ENCODE measurements at regions not wholly inside any gene's neighbourhood (a gene's known extent, or its start where the extent isn't known, plus 50 kb on each side); places are given as distances from the start of the nearest gene placed in this dataset.
"Not testable (repeated sequence)": the region's sequence is repeated elsewhere in the genome, so short reads cannot be mapped to it uniquely, and the experiment has no call there.

- H3K4me1 Mint-ChIP-seq = no peaks in the 10 kb centered on the region
- ChIA-PET POLR2A (no interaction called here), CTCF (no interaction called here)
- no peaks in the 10 kb centered on the region for H3K36me3 ChIP-seq (ENCODE audit: control insufficient read depth in 2 of 2, extremely low read depth in 1 of 2, insufficient read depth in 1 of 2, low read length in 1 of 2)
- ATAC-seq (replicated peaks in 1 of 4) (no peak), DNase-seq (no peak)
- H3K27ac ChIP-seq (ENCODE audit: low read length) = no peak overlapping the region
- no peaks in the 10 kb centered on the region for H3K9me3 ChIP-seq
- H3K27me3 ChIP-seq (replicated peaks in 1 of 2; ENCODE audit: control insufficient read depth in 2 of 2, extremely low read depth in 1 of 2, insufficient read depth in 2 of 2, low read length in 1 of 2) = no peaks in the 10 kb centered on the region
- H3K36me3 Mint-ChIP-seq = no peaks in the 10 kb centered on the region
- H3K4me1 ChIP-seq (ENCODE audit: control insufficient read depth in 1 of 2, extremely low read depth in 1 of 2, insufficient read depth in 2 of 2, low read length in 2 of 2) = no peaks in the 10 kb centered on the region
- no peak overlapping the region for H3K27ac Mint-ChIP-seq
- no peak overlapping the region for H3K4me3 ChIP-seq (ENCODE audit: control insufficient read depth in 1 of 2, extremely low read depth in 1 of 2, low read length in 1 of 2)
- WGBS (ENCODE audit: insufficient coverage) = no CpG with 5 or more reads among the region's 1 CpG
- H3K27me3 Mint-ChIP-seq = no peaks in the 10 kb centered on the region
- peaks cover 0 to 4% (median 0%) of the 10 kb centered on the region in 3 donors for H3K9me3 Mint-ChIP-seq
- H3K4me3 Mint-ChIP-seq = no peak overlapping the region
These were observed 1774.7 kb upstream of the ACO1 start for GRCh38 chr9:30609713-30610112.

DNA sequence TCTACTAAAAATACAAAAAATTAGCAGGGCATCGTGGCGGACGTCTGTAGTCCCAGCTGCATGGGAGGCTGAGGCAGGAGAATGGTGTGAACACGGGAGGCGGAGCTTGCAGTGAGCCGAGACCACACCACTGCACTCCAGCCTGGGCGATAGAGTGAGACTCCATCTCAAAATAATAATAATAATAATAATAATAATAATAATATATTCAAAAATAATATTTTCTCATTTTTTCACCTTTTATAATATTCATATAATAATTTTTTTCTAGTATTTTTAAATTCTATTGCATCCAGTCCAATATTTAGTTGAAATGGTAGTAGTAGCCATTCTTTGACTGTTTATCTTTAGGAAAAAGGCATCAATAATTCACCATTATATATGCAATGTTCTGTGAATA lies 1767.7 kb upstream of the ACO1 start:
- H3K4me1 ChIP-seq (ENCODE audit: control insufficient read depth in 1 of 2, extremely low read depth in 1 of 2, insufficient read depth in 2 of 2, low read length in 2 of 2); H3K9me3 ChIP-seq; H3K36me3 ChIP-seq (ENCODE audit: control insufficient read depth in 2 of 2, extremely low read depth in 1 of 2, insufficient read depth in 1 of 2, low read length in 1 of 2); DNase-seq; H3K27me3 ChIP-seq (replicated peaks in 1 of 2; ENCODE audit: control insufficient read depth in 2 of 2, extremely low read depth in 1 of 2, insufficient read depth in 2 of 2, low read length in 1 of 2); POLR2A ChIA-PET; CTCF ChIA-PET; H3K36me3 Mint-ChIP-seq; H3K4me1 Mint-ChIP-seq; H3K27ac ChIP-seq (ENCODE audit: low read length); H3K4me3 Mint-ChIP-seq; H3K27me3 Mint-ChIP-seq; H3K4me3 ChIP-seq (ENCODE audit: control insufficient read depth in 1 of 2, extremely low read depth in 1 of 2, low read length in 1 of 2); H3K9me3 Mint-ChIP-seq; H3K27ac Mint-ChIP-seq; ATAC-seq (replicated peaks in 1 of 4): not testable (repeated sequence)
- WGBS (ENCODE audit: insufficient coverage) = no CpG with 5 or more reads among the region's 7 CpGs

DNA sequence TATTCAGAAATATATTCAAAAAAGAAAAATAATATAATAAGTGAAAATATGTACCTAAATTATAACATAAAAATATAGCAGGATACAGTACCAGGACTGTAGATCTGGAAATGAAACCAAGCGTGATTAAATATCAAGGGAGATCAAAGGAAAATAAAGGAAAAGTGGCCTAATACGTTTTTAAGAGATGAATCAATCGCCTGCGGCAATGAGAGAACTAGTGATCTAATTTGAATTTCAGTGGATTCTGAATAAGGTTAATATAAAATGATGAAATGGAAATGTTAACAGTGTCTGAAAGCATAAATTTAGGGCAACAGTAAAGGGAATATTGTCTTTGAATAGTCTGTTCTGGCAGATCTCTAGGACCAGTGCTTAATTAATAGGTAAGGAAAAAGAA lies 1761.9 kb upstream of the ACO1 start:
- POLR2A ChIA-PET = no interaction called here
- DNase-seq (no peak), ATAC-seq (replicated peaks in 1 of 4) (no peak)
- Mint-ChIP-seq H3K27ac (no peak overlapping the region), H3K36me3 (no peaks in the 10 kb centered on the region), H3K4me1 (no peaks in the 10 kb centered on the region), H3K9me3 (peaks cover 0 to 1% (median under 1%) of the 10 kb centered on the region in 3 donors), H3K27me3 (no peaks in the 10 kb centered on the region), H3K4me3 (no peak overlapping the region)
- 81% methylated on average over 4 of the region's 4 CpGs for WGBS (ENCODE audit: insufficient coverage)
- H3K9me3 ChIP-seq = no peaks in the 10 kb centered on the region
- no peak overlapping the region for H3K4me3 ChIP-seq (ENCODE audit: control insufficient read depth in 1 of 2, extremely low read depth in 1 of 2, low read length in 1 of 2)
- H3K36me3 ChIP-seq (ENCODE audit: control insufficient read depth in 2 of 2, extremely low read depth in 1 of 2, insufficient read depth in 1 of 2, low read length in 1 of 2) = no peaks in the 10 kb centered on the region
- H3K27me3 ChIP-seq (replicated peaks in 1 of 2; ENCODE audit: control insufficient read depth in 2 of 2, extremely low read depth in 1 of 2, insufficient read depth in 2 of 2, low read length in 1 of 2) = no peaks in the 10 kb centered on the region
- H3K27ac ChIP-seq (ENCODE audit: low read length) = no peak overlapping the region
- H3K4me1 ChIP-seq (ENCODE audit: control insufficient read depth in 1 of 2, extremely low read depth in 1 of 2, insufficient read depth in 2 of 2, low read length in 2 of 2) = no peaks in the 10 kb centered on the region
- CTCF ChIA-PET = no interaction called here

- H3K27me3 ChIP-seq (replicated peaks in 1 of 2; ENCODE audit: control insufficient read depth in 2 of 2, extremely low read depth in 1 of 2, insufficient read depth in 2 of 2, low read length in 1 of 2) = no peaks in the 10 kb centered on the region
- H3K9me3 ChIP-seq = no peaks in the 10 kb centered on the region
- DNase-seq = no peak
- no peak overlapping the region for H3K4me3 ChIP-seq (ENCODE audit: control insufficient read depth in 1 of 2, extremely low read depth in 1 of 2, low read length in 1 of 2)
- Mint-ChIP-seq H3K27me3 (no peaks in the 10 kb centered on the region), H3K4me1 (no peaks in the 10 kb centered on the region), H3K27ac (no peak overlapping the region), H3K9me3 (no peaks in the 10 kb centered on the region), H3K36me3 (no peaks in the 10 kb centered on the region), H3K4me3 (no peak overlapping the region)
- ChIA-PET POLR2A (no interaction called here), CTCF (no interaction called here)
- no peak for ATAC-seq (replicated peaks in 1 of 4)
- H3K4me1 ChIP-seq (ENCODE audit: control insufficient read depth in 1 of 2, extremely low read depth in 1 of 2, insufficient read depth in 2 of 2, low read length in 2 of 2) = no peaks in the 10 kb centered on the region
- no peak overlapping the region for H3K27ac ChIP-seq (ENCODE audit: low read length)
- no peaks in the 10 kb centered on the region for H3K36me3 ChIP-seq (ENCODE audit: control insufficient read depth in 2 of 2, extremely low read depth in 1 of 2, insufficient read depth in 1 of 2, low read length in 1 of 2)
- WGBS (ENCODE audit: insufficient coverage) = 100% methylated on average over 2 of the region's 2 CpGs
These were observed 1755.4 kb upstream of the ACO1 start for GRCh38 chr9:30628915-30629567.

GRCh38 chr9:30630459-30630858 lies 1754.0 kb upstream of the ACO1 start:
- POLR2A ChIA-PET = no interaction called here
- Mint-ChIP-seq H3K27ac (no peak overlapping the region), H3K9me3 (no peaks in the 10 kb centered on the region), H3K4me3 (no peak overlapping the region), H3K4me1 (no peaks in the 10 kb centered on the region), H3K36me3 (no peaks in the 10 kb centered on the region), H3K27me3 (no peaks in the 10 kb centered on the region)
- ATAC-seq (replicated peaks in 1 of 4) (no peak), DNase-seq (no peak)
- Histone ChIP-seq H3K36me3 (ENCODE audit: control insufficient read depth in 2 of 2, extremely low read depth in 1 of 2, insufficient read depth in 1 of 2, low read length in 1 of 2) (no peaks in the 10 kb centered on the region), H3K27me3 (replicated peaks in 1 of 2; ENCODE audit: control insufficient read depth in 2 of 2, extremely low read depth in 1 of 2, insufficient read depth in 2 of 2, low read length in 1 of 2) (no peaks in the 10 kb centered on the region), H3K4me1 (ENCODE audit: control insufficient read depth in 1 of 2, extremely low read depth in 1 of 2, insufficient read depth in 2 of 2, low read length in 2 of 2) (no peaks in the 10 kb centered on the region), H3K4me3 (ENCODE audit: control insufficient read depth in 1 of 2, extremely low read depth in 1 of 2, low read length in 1 of 2) (no peak overlapping the region), H3K27ac (ENCODE audit: low read length) (no peak overlapping the region), H3K9me3 (no peaks in the 10 kb centered on the region)
- CTCF ChIA-PET = no interaction called here

DNA sequence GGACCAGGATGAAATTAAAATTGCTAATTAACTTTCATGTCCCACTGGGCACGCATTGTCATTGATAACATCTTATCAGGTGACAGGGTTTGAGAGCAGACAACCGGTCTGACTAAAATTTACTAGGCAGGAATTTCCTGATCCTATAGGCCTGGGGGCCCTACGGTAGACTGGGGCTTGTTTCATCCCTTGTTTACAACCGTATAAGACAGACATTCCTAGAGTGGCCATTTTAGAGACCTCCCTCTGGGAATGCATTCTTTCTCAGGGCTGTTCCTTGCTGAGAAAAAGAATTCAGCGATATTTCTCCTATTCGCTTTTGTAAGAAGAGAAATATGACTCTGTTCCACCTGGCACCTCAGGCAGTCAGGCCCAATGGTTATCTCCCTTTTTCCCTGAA lies 1737.8 kb upstream of the ACO1 start:
- H3K4me3 ChIP-seq (ENCODE audit: control insufficient read depth in 1 of 2, extremely low read depth in 1 of 2, low read length in 1 of 2); CTCF ChIA-PET: not testable (repeated sequence)

DNA sequence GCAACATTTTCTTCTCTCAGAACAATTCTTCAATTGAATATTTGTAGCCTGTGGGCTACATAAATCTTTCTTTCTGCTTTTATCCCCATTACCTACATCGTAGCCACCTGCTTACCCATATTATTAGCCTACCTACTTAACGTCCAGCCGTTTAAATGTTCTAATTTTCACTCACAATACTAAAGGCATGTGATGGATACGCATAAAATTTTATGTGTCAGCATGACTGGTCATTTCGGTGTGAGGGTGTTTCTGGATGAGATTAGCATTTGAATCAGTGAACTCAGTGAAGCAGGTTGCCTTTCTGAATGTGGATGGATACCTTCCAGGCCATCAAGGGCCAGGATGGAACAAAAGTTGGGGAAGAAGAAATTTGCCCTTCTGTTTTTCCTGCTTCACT lies 1722.5 kb upstream of the ACO1 start:
- Mint-ChIP-seq H3K4me3 (no peak overlapping the region), H3K4me1 (no peaks in the 10 kb centered on the region), H3K36me3 (no peaks in the 10 kb centered on the region), H3K9me3 (no peaks in the 10 kb centered on the region), H3K27ac (no peak overlapping the region), H3K27me3 (no peaks in the 10 kb centered on the region)
- Histone ChIP-seq H3K4me1 (ENCODE audit: control insufficient read depth in 1 of 2, extremely low read depth in 1 of 2, insufficient read depth in 2 of 2, low read length in 2 of 2) (no peaks in the 10 kb centered on the region), H3K27me3 (replicated peaks in 1 of 2; ENCODE audit: control insufficient read depth in 2 of 2, extremely low read depth in 1 of 2, insufficient read depth in 2 of 2, low read length in 1 of 2) (no peaks in the 10 kb centered on the region), H3K9me3 (no peaks in the 10 kb centered on the region), H3K27ac (ENCODE audit: low read length) (no peak overlapping the region), H3K36me3 (ENCODE audit: control insufficient read depth in 2 of 2, extremely low read depth in 1 of 2, insufficient read depth in 1 of 2, low read length in 1 of 2) (no peaks in the 10 kb centered on the region), H3K4me3 (ENCODE audit: control insufficient read depth in 1 of 2, extremely low read depth in 1 of 2, low read length in 1 of 2) (no peak overlapping the region)
- CTCF ChIA-PET = no interaction called here
- WGBS (ENCODE audit: insufficient coverage) = 50% methylated on average over 1 of the region's 5 CpGs
- no peak for DNase-seq
- POLR2A ChIA-PET = no interaction called here
- no peak for ATAC-seq (replicated peaks in 1 of 4)

More for the DNA sequence above, 1737.8 kb upstream of the ACO1 start:
- H3K27me3 ChIP-seq (replicated peaks in 1 of 2; ENCODE audit: control insufficient read depth in 2 of 2, extremely low read depth in 1 of 2, insufficient read depth in 2 of 2, low read length in 1 of 2); H3K36me3 Mint-ChIP-seq; POLR2A ChIA-PET; ATAC-seq (replicated peaks in 1 of 4); H3K4me3 Mint-ChIP-seq; H3K9me3 ChIP-seq; H3K27ac ChIP-seq (ENCODE audit: low read length); H3K36me3 ChIP-seq (ENCODE audit: control insufficient read depth in 2 of 2, extremely low read depth in 1 of 2, insufficient read depth in 1 of 2, low read length in 1 of 2); DNase-seq; H3K27ac Mint-ChIP-seq; H3K4me1 Mint-ChIP-seq; H3K27me3 Mint-ChIP-seq; H3K4me1 ChIP-seq (ENCODE audit: control insufficient read depth in 1 of 2, extremely low read depth in 1 of 2, insufficient read depth in 2 of 2, low read length in 2 of 2): not testable (repeated sequence)
- peaks cover 7 to 18% (median 9%) of the 10 kb centered on the region in 3 donors for H3K9me3 Mint-ChIP-seq
- 86% methylated on average over 4 of the region's 6 CpGs for WGBS (ENCODE audit: insufficient coverage)

All from T-cell (primary cell).